Glomerular visceral epithelial cell (primary cell): ENCODE measurements at regions not wholly inside any gene's neighbourhood (a gene's known extent, or its start where the extent isn't known, plus 50 kb on each side); places are given as distances from the start of the nearest gene placed in this dataset.

ENCODE experiments used
- DNase-seq: peaks from one replicate; pipeline ENCODE4 v3.0.0-alpha.2; 2016; ENCODE audit errors: extremely low spot score

- no peak for DNase-seq
These were observed 68.6 kb upstream of the ITGA11 start for GRCh38 chr15:68500363-68501258.

- DNase-seq, result no peak
These were observed 69.3 kb upstream of the ITGA11 start for GRCh38 chr15:68501259-68501591.

- no peak for DNase-seq
These were observed 69.7 kb upstream of the ITGA11 start for GRCh38 chr15:68501616-68502015.

GRCh38 chr15:68502398-68502901, 70.5 kb upstream of the ITGA11 start:
- no peak for DNase-seq

GRCh38 chr15:68503213-68503612, 71.2 kb upstream of the ITGA11 start:
- no peak for DNase-seq

- peak; percentile 64 for DNase-seq
These were observed 72.1 kb upstream of the ITGA11 start for GRCh38 chr15:68503791-68504680.

GRCh38 chr15:68504681-68505170, 72.8 kb upstream of the ITGA11 start:
- DNase-seq, result peak; percentile 18

GRCh38 chr15:68506071-68506470, 72.7 kb upstream of the CORO2B start:
- no peak for DNase-seq

- DNase-seq, result no peak
These were observed 71.3 kb upstream of the CORO2B start for GRCh38 chr15:68507447-68507846.

- DNase-seq, result no peak
These were observed 70.2 kb upstream of the CORO2B start for GRCh38 chr15:68508485-68509189.

- no peak for DNase-seq
These were observed 68.2 kb upstream of the CORO2B start for GRCh38 chr15:68510558-68510957.

GRCh38 chr15:68511073-68511991, 67.5 kb upstream of the CORO2B start:
- DNase-seq, result no peak

- DNase-seq, result no peak
These were observed 66.7 kb upstream of the CORO2B start for GRCh38 chr15:68512052-68512451.

GRCh38 chr15:68512598-68512997, 66.2 kb upstream of the CORO2B start:
- no peak for DNase-seq

- peak; percentile 44 for DNase-seq
These were observed 63.3 kb upstream of the CORO2B start for GRCh38 chr15:68515371-68516095.

GRCh38 chr15:68517285-68517761, 61.5 kb upstream of the CORO2B start:
- no peak for DNase-seq

GRCh38 chr15:68518046-68518445, 60.7 kb upstream of the CORO2B start:
- no peak for DNase-seq

GRCh38 chr15:68518785-68519430, 59.9 kb upstream of the CORO2B start:
- no peak for DNase-seq
